ENCODE measurements at regions not wholly inside any gene's neighbourhood (a gene's known extent, or its start where the extent isn't known, plus 50 kb on each side); places are given as distances from the start of the nearest gene placed in this dataset.

- TF ChIP-seq EZH2phosphoT487 (IDR thresholded peaks at IDR 0.05; ENCODE audit: low read depth) (no peak), CTCF (IDR thresholded peaks at IDR 0.05; ENCODE audit: low read depth, low read length) (no peak)
- no peak overlapping the region for H3K4me2 ChIP-seq (ENCODE audit: low read length)
- no peaks in the 10 kb centered on the region for H4K20me1 ChIP-seq (ENCODE audit: insufficient read depth, low read length)
- no peaks in the 10 kb centered on the region for H3K27me3 ChIP-seq (ENCODE audit: low read depth, low read length)
- H3K9ac ChIP-seq (ENCODE audit: low read length): no peak overlapping the region
- no peaks in the 10 kb centered on the region; the same call in 1 of the 2 replicates for H3K9me3 ChIP-seq (ENCODE audit: insufficient read depth, low read length)
- H3K27ac ChIP-seq (ENCODE audit: low read length): no peak overlapping the region
- H2AFZ ChIP-seq (ENCODE audit: low read depth, low read length): no peak overlapping the region
- H3K79me2 ChIP-seq (ENCODE audit: low read length): no peaks in the 10 kb centered on the region
- H3K4me3 ChIP-seq (ENCODE audit: low read length): no peak overlapping the region
- no peaks in the 10 kb centered on the region for H3K36me3 ChIP-seq (replicated peaks; ENCODE audit: low read depth, low read length)
- peaks cover 2% of the 10 kb centered on the region for H3K4me1 ChIP-seq (ENCODE audit: low read length)
Measured at GRCh38 chr1:110773813-110774212, 99.1 kb upstream of the KCNA3 start.

- H3K79me2 ChIP-seq (ENCODE audit: low read length): no peaks in the 10 kb centered on the region
- H3K9ac ChIP-seq (ENCODE audit: low read length): no peak overlapping the region
- no peaks in the 10 kb centered on the region for H3K36me3 ChIP-seq (replicated peaks; ENCODE audit: low read depth, low read length)
- no peaks in the 10 kb centered on the region; the same call in 1 of the 2 replicates for H3K27me3 ChIP-seq (ENCODE audit: low read depth, low read length)
- TF ChIP-seq CTCF (IDR thresholded peaks at IDR 0.05; ENCODE audit: low read depth, low read length) (no peak), EZH2phosphoT487 (IDR thresholded peaks at IDR 0.05; ENCODE audit: low read depth) (no peak)
- H3K9me3 ChIP-seq (ENCODE audit: insufficient read depth, low read length): no peaks in the 10 kb centered on the region; the same call in 1 of the 2 replicates
- H2AFZ ChIP-seq (ENCODE audit: low read depth, low read length): no peak overlapping the region
- no peak overlapping the region for H3K4me2 ChIP-seq (ENCODE audit: low read length)
- no peak overlapping the region for H3K27ac ChIP-seq (ENCODE audit: low read length)
- no peak overlapping the region for H3K4me3 ChIP-seq (ENCODE audit: low read length)
- no peaks in the 10 kb centered on the region for H4K20me1 ChIP-seq (ENCODE audit: insufficient read depth, low read length)
- peaks cover 6% of the 10 kb centered on the region for H3K4me1 ChIP-seq (ENCODE audit: low read length)
Measured at GRCh38 chr1:110771245-110772022, 96.7 kb upstream of the KCNA3 start.

- Histone ChIP-seq H3K36me3 (replicated peaks; ENCODE audit: low read depth, low read length) (no peaks in the 10 kb centered on the region), H3K4me2 (ENCODE audit: low read length) (no peak overlapping the region), H3K9ac (ENCODE audit: low read length) (no peak overlapping the region), H3K79me2 (ENCODE audit: low read length) (no peaks in the 10 kb centered on the region), H4K20me1 (ENCODE audit: insufficient read depth, low read length) (no peaks in the 10 kb centered on the region), H3K27me3 (ENCODE audit: low read depth, low read length) (no peaks in the 10 kb centered on the region; the same call in 1 of the 2 replicates), H3K27ac (ENCODE audit: low read length) (no peak overlapping the region), H3K9me3 (ENCODE audit: insufficient read depth, low read length) (no peaks in the 10 kb centered on the region; the same call in 1 of the 2 replicates), H2AFZ (ENCODE audit: low read depth, low read length) (no peak overlapping the region), H3K4me1 (ENCODE audit: low read length) (peaks cover 8% of the 10 kb centered on the region), H3K4me3 (ENCODE audit: low read length) (no peak overlapping the region)
- TF ChIP-seq CTCF (IDR thresholded peaks at IDR 0.05; ENCODE audit: low read depth, low read length) (no peak), EZH2phosphoT487 (IDR thresholded peaks at IDR 0.05; ENCODE audit: low read depth) (no peak)
Measured at GRCh38 chr1:110770832-110771231, 96.1 kb upstream of the KCNA3 start.

GRCh38 chr1:110768605-110769004 is 93.9 kb upstream of the KCNA3 start:
- Histone ChIP-seq H3K4me3 (ENCODE audit: low read length) (no peak overlapping the region), H3K36me3 (replicated peaks; ENCODE audit: low read depth, low read length) (no peaks in the 10 kb centered on the region), H3K27ac (ENCODE audit: low read length) (no peak overlapping the region), H3K9ac (ENCODE audit: low read length) (no peak overlapping the region), H3K4me2 (ENCODE audit: low read length) (no peak overlapping the region), H2AFZ (ENCODE audit: low read depth, low read length) (no peak overlapping the region), H3K27me3 (ENCODE audit: low read depth, low read length) (no peaks in the 10 kb centered on the region; the same call in 1 of the 2 replicates), H4K20me1 (ENCODE audit: insufficient read depth, low read length) (no peaks in the 10 kb centered on the region), H3K9me3 (ENCODE audit: insufficient read depth, low read length) (no peaks in the 10 kb centered on the region; the same call in 1 of the 2 replicates), H3K79me2 (ENCODE audit: low read length) (no peaks in the 10 kb centered on the region), H3K4me1 (ENCODE audit: low read length) (peaks cover 21% of the 10 kb centered on the region)
- TF ChIP-seq EZH2phosphoT487 (IDR thresholded peaks at IDR 0.05; ENCODE audit: low read depth) (no peak), CTCF (IDR thresholded peaks at IDR 0.05; ENCODE audit: low read depth, low read length) (no peak)

Measured in OCI-LY3 (cell line).